Brain microvascular endothelial cell (primary cell): ENCODE measurements at regions not wholly inside any gene's neighbourhood (a gene's known extent, or its start where the extent isn't known, plus 50 kb on each side); places are given as distances from the start of the nearest gene placed in this dataset.

ENCODE experiments used
- DNase-seq: peaks from one replicate; pipeline ENCODE4 v3.0.0-alpha.2; 2020
- H3K27ac ChIP-seq: fragments of 250-450 bp; sonication (Bioruptor Pico); 2 replicates; pipeline ENCODE4 v1.5.1; 2020; ENCODE audit warnings: mild to moderate bottlenecking, moderate library complexity
- H3K27me3 ChIP-seq: fragments of 250-450 bp; sonication (Bioruptor Pico); replicated peaks from 2 replicates; pipeline ENCODE4 v1.5.1; 2020; ENCODE audit warnings: mild to moderate bottlenecking
- H3K36me3 ChIP-seq: fragments of 250-450 bp; sonication (Bioruptor Pico); replicated peaks from 2 replicates; pipeline ENCODE4 v1.5.1; 2020; ENCODE audit warnings: mild to moderate bottlenecking
- H3K4me3 ChIP-seq: 2 replicates; pipeline ENCODE4 v1.5.1; 2011; ENCODE audit warnings: low read depth, mild to moderate bottlenecking, control low read depth, low read length, moderate library complexity
- in situ Hi-C: cut with HindIII; loops from 2 replicates; pipeline ENCODE4 v1.10.0; 2017; ENCODE audit warnings: low sequenced_read_pairs, low pct_ligation_motif_present
- TF ChIP-seq, protein P1 (sequence below): IDR thresholded peaks from 2 replicates; pipeline ENCODE4 v1.5.1; 2011; ENCODE audit warnings: low read depth, mild to moderate bottlenecking, moderate library complexity, low read length, control low read depth, inconsistent platforms; ENCODE audit errors: missing control alignments

GRCh38 chr5:61827445-61827975, 478.5 kb upstream of the KIF2A start:
- in situ Hi-C loops = no loop called here
- no peak overlapping the region for H3K4me3 ChIP-seq
- H3K36me3 ChIP-seq = no peaks in the 10 kb centered on the region
- DNase-seq = no peak
- H3K27ac ChIP-seq = no peak overlapping the region
- TF ChIP-seq, protein P1, sequence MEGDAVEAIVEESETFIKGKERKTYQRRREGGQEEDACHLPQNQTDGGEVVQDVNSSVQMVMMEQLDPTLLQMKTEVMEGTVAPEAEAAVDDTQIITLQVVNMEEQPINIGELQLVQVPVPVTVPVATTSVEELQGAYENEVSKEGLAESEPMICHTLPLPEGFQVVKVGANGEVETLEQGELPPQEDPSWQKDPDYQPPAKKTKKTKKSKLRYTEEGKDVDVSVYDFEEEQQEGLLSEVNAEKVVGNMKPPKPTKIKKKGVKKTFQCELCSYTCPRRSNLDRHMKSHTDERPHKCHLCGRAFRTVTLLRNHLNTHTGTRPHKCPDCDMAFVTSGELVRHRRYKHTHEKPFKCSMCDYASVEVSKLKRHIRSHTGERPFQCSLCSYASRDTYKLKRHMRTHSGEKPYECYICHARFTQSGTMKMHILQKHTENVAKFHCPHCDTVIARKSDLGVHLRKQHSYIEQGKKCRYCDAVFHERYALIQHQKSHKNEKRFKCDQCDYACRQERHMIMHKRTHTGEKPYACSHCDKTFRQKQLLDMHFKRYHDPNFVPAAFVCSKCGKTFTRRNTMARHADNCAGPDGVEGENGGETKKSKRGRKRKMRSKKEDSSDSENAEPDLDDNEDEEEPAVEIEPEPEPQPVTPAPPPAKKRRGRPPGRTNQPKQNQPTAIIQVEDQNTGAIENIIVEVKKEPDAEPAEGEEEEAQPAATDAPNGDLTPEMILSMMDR = no peak
- H3K27me3 ChIP-seq = no peaks in the 10 kb centered on the region

GRCh38 chr5:61828856-61829255, 477.1 kb upstream of the KIF2A start:
- in situ Hi-C loops = no loop called here

DNA sequence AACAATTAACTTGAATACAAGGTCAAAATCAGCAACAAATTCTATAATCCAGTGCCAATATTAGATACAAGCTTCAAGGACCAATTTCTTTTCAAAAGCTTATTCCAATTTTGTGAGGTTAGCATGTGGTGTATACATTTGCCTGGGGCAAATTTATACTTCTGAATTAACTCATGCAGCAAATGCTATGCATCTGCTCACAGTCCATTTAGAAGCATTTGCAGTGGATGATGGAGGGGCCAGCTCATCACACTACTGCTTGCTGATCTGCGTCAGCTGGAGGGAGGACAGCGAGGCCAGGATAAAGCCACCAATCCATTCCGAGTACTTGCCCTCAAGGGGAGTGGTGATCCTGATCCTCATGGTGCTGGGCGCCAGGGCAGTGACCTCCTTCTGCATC, 474.3 kb upstream of the KIF2A start:
- H3K27ac ChIP-seq = no peak overlapping the region

More at GRCh38 chr5:61828856-61829255, 477.1 kb upstream of the KIF2A start:
- no peak for DNase-seq
- Histone ChIP-seq H3K27ac (no peak overlapping the region), H3K36me3 (no peaks in the 10 kb centered on the region), H3K4me3 (no peak overlapping the region), H3K27me3 (no peaks in the 10 kb centered on the region)
- TF ChIP-seq, protein P1 = no peak

GRCh38 chr5:61837788-61838187, 468.2 kb upstream of the KIF2A start:
- in situ Hi-C loops = no loop called here
- DNase-seq = no peak
- TF ChIP-seq, protein P1 = no peak
- no peak overlapping the region for H3K27ac ChIP-seq
- no peaks in the 10 kb centered on the region for H3K27me3 ChIP-seq
- H3K4me3 ChIP-seq = no peak overlapping the region
- H3K36me3 ChIP-seq = no peaks in the 10 kb centered on the region

More for the DNA sequence above, 474.3 kb upstream of the KIF2A start:
- no peak overlapping the region for H3K4me3 ChIP-seq
- no peaks in the 10 kb centered on the region for H3K36me3 ChIP-seq
- TF ChIP-seq, protein P1 = no peak
- H3K27me3 ChIP-seq = no peaks in the 10 kb centered on the region
- in situ Hi-C loops = no loop called here
- no peak for DNase-seq

DNA sequence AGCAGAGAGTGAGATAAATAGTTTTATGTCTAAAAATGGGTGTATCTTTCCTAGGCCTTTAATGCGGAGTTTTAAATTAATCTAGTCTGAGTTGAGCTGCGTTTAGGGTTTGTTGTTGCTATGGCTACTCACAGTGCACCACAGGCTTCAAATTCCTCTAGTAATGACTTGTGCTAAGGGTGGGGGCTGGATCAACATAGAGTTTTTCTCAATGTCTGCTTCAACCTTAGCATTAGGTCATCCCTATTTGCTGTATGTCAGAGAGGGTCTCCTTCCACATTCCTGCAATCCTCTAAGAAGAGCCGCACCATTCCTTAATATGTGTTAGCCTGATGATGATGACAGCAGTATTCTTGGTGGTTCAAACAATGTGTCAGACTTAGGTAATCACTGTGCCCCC, 465.6 kb upstream of the KIF2A start:
- TF ChIP-seq, protein P1 = no peak
- H3K36me3 ChIP-seq = no peaks in the 10 kb centered on the region
- H3K27ac ChIP-seq = no peak overlapping the region
- peak; percentile 62 for DNase-seq
- in situ Hi-C loops = no loop called here
- no peak overlapping the region for H3K4me3 ChIP-seq
- H3K27me3 ChIP-seq = no peaks in the 10 kb centered on the region

DNA sequence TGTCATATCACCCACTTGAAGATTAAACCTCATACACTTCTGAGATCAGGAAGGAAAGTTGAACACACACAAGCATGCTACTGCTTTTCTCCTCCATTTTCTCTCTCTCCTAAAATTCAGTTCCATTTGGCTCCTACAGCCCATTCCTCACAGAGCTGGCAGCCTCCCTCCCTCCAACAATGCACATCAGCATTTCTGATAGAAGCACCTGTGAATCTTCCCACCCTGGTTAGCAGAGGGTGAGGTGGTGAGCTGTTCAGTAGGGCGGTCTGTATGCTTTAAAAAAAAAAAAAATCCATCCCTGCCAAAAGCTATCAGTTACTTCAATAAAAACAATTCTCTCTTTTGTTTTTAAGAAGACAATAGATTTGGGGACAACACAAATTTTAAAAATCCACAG, 463.2 kb upstream of the KIF2A start:
- H3K4me3 ChIP-seq = no peak overlapping the region
- in situ Hi-C loops = no loop called here
- H3K27me3 ChIP-seq = no peaks in the 10 kb centered on the region
- no peak for DNase-seq
- H3K36me3 ChIP-seq = no peaks in the 10 kb centered on the region
- TF ChIP-seq, protein P1 = no peak
- H3K27ac ChIP-seq = no peak overlapping the region
